ENCODE measurements at regions not wholly inside any gene's neighbourhood (a gene's known extent, or its start where the extent isn't known, plus 50 kb on each side); places are given as distances from the start of the nearest gene placed in this dataset.

- no peak for TF ChIP-seq CTCF (IDR thresholded peaks at IDR 0.05)
- no peak for TF ChIP-seq ZFX (IDR thresholded peaks at IDR 0.05; ENCODE audit: borderline replicate concordance)
Measured at GRCh38 chr6:25111782-25112181, 167.4 kb upstream of the CARMIL1 start.
